ENCODE measurements at regions not wholly inside any gene's neighbourhood (a gene's known extent, or its start where the extent isn't known, plus 50 kb on each side); places are given as distances from the start of the nearest gene placed in this dataset.

GRCh38 chr4:112898357-112899141, 150.9 kb upstream of the ANK2 start:
- TF ChIP-seq CTCF (IDR thresholded peaks at IDR 0.05) = no peak
- no peak for TF ChIP-seq POLR2A (IDR thresholded peaks at IDR 0.05)

Data from adrenal gland (tissue), 5 donors.